ENCODE measurements at regions not wholly inside any gene's neighbourhood (a gene's known extent, or its start where the extent isn't known, plus 50 kb on each side); places are given as distances from the start of the nearest gene placed in this dataset.
"Not testable (repeated sequence)": the region's sequence is repeated elsewhere in the genome, so short reads cannot be mapped to it uniquely, and the experiment has no call there.

DNA sequence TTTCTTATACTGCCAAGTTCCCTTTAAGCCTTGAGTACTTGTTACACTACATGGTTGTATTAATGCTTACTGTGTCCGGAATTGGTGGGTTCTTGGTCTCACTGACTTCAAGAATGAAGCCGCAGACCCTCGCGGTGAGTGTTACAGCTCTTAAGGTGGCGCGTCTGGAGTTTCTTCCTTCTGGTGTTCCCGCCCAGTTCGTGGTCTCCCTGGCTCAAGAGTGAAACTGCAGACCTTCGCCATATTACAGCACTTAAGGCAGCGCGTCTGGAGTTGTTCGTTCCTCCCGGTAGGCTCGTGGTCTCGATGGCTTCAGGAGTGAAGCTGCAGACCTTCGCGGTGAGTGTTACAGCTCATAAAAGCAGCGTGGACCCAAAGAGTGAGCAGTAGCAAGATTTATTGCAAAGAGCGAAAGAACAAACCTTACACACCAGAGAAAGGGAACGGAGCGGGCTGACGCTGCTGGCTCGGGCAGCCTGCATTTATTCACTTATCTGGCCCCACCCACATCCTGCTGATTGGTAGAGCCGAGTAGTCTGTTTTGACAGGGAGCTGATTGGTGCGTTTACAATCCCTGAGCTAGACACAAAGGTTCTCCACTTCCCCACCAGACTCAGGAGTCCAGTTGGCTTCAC, 1171.3 kb upstream of the B3GALT2 start:
- not testable (repeated sequence) for DNase-seq

DNA sequence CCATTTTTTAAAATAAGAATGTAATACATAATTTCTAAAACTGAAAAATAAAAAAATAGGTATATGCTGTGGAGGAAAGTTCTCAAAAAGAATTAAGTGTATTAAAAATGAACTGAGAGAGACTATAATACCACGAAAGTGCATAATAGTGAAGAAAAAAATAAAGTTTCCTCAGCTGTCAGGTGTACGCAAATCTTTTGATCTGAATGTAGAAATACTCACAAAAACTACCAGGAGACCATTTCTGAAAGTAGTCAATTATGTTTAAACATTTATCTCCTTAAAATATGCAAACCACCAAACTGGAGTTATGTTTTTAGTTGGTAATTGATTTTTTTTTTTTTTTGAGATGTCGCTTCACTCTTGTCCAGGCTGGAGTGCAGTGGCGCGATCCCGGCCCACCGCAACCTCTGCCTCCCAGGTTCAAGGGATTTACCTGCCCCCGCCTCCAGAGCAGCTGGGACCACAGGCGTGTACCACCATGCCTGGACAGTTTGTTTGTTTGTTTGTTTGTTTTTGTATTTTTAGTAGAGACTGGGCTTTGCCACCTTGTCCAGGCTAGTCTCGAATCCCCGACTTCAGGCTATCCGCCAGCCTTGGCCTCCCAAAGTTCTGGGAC, 1169.2 kb upstream of the B3GALT2 start:
- no peak for DNase-seq

DNA sequence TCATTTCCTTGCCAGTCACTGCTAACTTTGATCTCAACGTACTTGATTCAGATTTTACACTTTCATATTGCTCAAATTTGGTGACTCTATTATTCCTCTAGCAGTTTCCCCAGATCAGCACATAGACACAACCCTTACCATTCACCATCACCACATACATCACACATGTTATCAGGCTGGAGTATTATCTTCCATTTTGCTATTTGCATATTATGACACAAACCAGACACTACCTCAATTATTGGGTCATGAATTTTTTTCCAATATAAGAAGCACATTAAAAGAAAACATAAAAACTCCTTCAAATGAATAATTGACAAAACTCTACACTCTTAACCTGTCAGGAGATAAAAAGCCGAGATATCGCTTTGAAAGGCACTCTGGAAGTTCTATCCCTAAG, 1166.7 kb upstream of the B3GALT2 start:
- no peak for DNase-seq

DNA sequence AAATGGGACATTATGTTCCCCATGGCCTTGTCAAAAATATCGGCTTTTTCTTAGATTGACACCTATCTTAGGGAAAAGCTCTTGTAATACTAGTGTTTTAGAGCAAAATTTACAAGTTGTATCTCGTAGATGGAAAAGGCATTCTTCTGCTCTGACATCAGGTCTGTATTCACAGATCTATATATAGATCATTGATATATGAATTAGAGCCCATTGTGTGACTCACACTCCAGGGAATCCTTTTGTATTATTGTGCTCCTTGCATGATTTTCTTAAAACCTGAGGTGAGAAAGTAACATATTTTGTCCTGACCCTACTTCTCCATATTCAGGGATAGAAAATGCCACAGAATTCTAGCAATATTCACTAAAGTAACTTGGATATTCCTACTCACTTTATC, 1160.8 kb upstream of the B3GALT2 start:
- DNase-seq: no peak

DNA sequence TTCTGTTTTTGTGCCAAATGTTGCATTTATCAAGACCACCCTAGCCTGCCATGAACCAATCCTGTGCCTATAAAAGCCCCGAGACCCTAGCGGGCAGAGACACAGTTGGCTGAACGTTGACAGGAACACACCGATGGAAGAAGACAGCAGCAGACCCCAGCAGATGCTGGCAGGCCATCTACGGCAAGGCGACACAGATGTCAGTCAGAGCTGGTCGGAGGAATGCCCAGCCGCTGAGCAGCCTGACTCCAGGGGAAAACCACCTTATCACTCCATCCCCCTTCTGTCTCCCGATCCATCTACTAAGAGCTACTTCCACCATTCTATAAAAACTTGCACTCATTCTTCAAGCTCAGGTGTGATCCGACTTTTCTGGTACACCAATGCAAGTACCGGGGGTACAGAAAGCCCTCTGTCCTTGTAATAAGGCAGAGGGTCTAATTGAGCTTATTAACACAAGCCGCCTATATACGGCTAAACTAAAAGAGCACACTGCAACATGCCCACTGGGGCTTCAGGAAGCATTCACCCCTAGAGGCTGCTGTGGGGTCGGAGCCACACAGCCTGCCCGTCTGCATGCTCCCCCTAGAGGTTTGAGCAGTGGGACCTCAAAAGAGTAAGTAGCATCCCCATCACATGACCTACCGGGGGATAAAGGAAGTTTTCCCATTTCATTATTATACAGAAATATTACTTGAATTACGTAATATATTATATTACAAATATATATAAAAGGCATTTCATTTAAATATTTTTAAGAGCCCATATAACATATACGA, 1156.3 kb upstream of the B3GALT2 start:
- DNase-seq: no peak

DNA sequence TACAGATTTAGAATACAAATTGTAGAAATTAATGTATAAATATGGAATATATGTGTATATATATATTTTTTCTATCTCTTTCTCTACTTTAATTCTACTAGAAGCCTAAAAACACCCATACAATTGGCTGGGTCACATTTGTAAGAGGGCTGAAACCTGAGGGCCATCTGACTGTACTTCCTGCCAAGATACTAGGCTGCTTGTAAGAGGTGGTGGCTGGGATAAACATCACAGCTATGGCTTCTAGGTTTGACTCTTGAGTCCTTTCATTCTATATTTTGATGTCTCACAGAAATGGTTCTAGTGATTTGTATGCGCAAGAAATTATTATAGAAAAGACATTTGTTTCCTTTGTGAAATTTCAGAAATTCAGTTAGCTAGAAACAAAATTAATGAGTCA, 1155.2 kb upstream of the B3GALT2 start:
- no peak for DNase-seq

DNA sequence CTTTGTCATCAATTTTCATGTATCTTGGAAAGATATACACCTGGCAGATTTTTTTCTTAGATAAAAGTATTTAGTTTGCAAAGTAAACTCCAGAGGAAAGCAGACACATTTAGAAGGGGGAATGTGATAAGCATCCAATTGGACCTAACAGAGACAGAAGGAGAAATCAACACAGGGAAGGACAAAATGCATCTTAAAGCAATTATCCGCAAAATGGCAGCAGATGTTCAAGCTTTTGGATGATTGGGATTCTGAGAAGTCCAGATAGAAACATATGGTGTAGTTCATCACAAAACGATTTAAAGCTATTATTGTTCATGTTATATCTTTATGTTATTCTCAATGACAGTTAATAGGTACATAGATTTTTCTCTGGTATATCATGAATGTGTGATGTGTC, 1153.1 kb upstream of the B3GALT2 start:
- no peak for DNase-seq

DNA sequence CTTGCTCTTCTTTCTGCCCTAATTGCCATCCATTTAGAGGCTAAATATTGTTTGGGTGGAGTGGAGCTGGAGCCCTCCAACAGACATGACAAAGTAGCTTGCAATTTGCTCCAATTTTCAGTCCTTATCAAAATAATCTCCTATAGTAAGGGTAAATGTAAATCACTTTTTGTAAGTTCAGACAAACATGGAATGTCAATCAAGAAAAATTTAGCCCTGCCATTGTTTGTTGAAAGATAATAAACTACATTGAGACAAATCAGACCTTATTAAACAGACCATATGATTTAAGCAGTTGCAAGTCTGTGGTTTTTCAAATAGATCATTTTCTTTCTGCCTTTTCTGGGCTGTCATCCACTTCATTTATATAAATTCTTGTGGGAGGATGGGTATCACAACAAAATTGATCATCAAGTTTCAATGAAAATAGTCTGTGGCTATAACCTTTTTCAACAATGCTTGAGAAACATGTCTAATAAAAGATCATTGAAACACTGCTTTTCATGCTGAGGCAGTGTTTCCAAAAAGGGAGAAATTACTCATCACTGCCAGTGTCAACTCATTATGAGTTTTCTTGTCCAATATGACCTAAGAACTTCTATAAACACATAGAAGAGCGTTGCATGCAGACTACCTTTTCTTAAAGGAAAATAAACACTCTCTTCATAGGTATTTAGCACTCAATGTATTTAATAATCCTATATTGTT, 1152.0 kb upstream of the B3GALT2 start:
- DNase-seq: peak; percentile 42

DNA sequence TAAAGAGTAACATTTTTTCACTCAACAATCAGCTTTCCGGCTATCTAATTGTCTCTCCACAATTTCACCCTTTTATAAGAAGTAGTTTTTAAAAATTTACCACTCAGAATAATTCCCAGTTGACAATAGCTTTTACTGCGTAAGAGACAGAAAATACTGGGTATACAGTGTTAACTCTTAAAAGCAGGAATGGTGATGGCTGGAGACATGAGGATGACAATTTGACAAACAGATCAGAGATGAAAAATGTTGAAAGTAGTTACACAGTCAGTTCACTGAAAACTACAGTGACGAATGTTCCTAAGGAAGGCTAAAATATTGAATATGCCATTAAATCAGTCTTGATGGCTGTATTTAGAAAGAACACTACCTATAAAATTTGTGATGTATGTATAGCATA, 1146.8 kb upstream of the B3GALT2 start:
- no peak for DNase-seq

DNA sequence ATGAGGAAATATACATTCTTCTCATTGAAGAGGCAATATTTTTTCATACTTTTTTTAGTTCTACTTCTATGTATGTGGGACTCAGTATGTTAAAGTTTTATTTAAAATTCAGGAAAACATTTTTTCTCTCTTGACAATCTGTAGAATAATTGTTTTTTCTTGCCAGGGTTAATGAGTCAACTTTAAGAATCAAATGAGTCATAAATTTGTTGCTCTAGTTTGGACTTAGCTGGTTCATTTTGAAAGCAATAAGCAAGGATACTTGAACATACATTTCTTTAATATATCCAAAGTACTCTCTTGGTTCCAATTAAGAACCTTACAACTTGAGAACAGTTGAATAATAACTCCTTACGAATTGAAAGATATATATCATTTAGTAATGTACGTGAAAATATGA, 1145.3 kb upstream of the B3GALT2 start:
- no peak for DNase-seq

DNA sequence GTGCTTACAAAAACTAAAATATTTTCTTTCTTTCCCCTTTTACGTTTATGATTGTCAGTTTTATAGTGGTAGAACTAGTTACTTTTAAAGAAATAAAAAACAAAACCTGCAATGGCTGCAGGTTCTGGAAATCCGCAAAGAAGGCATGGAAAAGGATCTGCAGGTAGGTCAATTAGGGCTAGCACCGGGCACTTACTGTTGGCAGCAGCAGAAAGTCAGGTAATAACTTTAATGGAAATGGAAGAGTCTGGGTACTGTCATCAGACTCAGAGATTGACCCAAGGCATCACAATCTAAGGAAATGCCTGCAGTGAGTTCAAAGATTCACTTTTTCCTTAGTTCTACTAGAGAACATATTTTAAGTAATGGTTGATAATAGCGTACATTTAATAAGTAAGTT, 1136.3 kb upstream of the B3GALT2 start:
- DNase-seq: no peak

DNA sequence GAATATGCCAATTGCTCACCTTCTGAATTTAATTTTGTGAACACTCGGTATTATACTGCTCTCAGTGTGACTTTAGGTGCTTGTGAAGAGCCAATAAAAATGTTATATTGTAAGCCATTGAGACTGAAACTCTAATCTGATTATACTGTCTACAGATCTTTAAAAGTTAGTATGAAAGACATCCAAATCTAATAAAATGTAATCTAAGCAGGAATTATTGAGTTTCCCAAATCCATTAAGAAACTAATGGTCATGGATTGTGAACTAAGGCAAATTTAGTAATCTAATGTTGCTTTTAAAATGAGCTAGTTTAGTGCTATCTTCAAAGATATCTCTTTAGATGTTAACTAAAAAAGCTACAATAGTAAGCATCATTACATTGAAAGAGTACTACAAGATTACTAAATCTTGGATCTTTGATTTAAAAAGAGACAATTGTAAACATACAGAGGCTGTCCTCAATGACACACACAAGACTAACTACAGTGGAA, 1132.4 kb upstream of the B3GALT2 start:
- DNase-seq: no peak

DNA sequence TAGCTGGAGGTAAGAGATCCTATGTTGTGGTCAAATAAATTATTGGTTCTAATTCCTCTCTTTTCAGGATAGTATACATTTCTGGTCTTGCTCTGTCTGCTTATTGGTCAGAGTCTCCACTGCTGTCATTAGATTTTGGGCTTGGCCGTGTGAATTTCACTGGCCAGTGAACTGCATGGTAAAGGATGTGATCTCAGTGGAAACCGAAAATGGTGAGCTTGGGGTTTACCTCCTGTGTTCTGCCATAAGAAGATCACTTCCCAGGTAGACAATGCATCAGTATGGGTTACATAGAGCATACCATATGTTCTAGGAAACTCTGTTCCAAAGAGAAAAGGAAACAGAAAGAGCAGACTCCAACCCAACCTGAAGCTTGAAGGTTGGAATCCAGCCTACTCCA, 1123.3 kb upstream of the B3GALT2 start:
- no peak for DNase-seq

DNA sequence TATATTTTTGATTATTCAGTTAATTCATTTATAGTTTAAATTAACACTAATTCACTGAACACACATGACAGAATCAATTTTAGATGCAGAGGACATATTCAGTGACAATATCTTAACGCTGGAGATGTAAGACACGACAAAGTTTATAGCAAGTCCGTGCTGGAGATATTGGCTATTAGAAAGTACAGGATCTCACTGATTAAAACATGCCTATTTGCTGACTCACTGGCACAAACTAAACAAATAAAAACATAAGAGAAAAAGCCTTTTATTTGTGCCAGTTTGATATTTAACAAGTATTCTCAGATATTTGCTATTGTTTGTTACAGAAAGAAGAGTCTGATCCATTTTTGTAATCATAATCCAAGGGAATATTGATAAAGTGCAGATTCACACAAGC, 1122.9 kb upstream of the B3GALT2 start:
- no peak for DNase-seq

DNA sequence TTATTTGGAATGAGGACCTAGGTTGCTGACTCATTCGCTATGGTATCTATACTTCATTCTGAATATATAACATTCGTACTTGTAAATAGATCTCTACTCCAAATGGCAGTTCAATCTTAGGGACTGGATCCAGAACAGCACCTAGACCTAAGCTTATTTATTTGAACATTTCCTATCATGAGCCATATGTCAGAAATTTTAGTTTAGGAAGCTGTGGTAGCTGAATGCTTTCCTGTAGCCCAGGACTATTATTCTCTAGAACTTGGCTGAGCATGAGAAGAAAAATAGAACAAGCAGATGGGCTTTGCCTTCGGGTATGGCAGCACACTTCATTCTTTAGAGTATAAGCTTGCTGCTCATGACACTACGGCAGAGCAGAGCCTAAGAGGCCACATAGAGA, 1114.4 kb upstream of the B3GALT2 start:
- DNase-seq: no peak

DNA sequence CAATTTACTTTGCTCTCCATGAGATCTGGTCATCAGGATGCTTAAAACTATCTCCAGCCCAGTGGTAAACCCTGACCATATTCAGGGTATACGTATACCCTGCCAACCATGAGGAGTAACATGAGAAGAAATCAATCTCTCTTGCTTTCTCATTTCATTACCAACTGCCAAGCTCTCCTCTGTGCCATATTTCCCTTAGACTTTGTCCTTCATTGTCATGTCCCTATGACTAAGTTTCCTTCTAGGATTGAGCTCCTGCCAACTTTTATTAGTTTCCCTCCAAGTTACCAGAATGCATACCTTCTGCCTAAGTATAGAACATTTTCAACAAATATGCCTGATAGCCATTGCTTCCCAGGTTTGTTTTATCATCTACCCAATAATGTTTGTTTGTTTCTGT, 1113.9 kb upstream of the B3GALT2 start:
- DNase-seq: no peak

DNA sequence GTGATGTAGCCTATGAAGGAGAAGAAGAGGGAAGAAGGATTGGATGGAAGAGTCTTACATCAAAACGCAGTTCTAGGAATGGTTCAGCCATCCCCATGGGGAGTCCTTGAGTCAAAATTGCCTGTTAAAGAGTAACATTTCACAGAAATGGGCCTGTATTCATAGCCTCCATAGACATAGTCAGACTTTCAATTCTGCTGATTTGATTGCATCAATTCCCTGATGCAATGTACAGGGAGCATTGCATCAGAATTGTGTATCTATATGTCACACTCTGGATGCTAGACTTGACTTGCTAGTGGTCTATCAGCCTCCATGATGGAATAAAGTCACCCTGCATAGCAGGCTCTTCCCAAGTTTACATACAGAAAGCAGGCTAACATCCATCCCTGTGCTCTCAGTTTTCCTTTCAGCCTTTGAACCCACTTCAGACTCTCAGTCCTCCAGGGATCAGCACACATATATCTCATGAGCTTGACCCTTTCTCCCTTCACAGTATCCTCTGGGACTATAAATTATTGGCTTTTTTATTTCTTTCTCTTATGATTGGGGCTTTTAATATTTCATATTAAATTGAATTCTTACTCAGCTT, 1111.7 kb upstream of the B3GALT2 start:
- DNase-seq: no peak

DNA sequence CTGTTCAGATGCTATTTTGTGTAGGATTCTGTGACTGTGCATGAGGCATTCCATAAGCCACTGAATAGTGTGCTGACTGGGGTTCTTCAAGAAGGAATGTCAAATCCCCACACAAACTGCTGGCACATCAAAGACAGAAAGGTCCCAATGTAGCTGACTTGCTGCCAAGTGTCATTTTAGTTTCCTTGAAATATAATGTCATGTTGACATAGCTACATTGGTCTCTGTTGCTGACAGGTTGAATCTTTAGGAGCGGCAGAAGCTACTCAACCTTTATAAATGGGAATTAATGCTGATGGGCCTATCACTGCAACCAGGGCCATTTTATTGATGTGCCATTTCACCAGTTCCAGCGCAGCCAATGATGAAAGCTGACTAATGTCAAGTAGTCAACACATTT, 1110.7 kb upstream of the B3GALT2 start:
- no peak for DNase-seq

DNA sequence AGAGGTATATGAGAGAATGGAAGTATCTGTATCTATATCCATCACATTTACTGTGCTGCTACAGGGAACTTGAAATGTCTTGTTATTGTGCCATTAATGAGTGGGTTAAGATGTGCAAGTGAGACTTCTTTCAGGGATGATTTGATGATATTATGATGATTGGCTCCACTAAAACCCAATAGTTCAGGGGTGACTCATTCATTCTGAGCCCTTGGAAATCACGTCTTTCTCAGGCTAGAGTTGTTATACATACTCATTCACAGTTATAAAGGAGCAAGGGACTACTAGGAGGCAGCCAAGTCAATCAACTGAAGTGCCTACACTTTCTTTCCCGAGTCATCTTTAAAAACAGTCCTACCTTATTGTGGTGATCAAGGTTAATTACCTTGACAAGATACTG, 1109.8 kb upstream of the B3GALT2 start:
- no peak for DNase-seq

DNA sequence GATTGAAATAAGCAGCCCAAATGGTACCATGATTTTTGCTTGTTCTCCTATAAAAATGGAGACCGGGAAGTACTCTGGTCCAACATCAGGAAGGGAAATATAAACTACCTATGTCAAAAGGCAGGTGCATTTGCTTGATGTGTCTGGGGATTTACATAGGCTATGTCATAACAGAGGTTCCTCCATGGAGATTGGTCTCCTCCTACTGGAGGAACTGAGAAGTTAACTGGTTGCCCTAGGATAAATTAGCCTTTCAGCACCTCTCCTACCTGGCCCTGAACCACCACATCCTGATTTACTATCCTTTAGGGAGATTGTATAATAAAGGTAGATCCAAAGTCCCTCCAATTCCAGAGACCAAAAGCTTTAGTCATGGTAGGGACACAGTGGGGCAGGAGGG, 1109.3 kb upstream of the B3GALT2 start:
- peak; percentile 48 for DNase-seq

DNA sequence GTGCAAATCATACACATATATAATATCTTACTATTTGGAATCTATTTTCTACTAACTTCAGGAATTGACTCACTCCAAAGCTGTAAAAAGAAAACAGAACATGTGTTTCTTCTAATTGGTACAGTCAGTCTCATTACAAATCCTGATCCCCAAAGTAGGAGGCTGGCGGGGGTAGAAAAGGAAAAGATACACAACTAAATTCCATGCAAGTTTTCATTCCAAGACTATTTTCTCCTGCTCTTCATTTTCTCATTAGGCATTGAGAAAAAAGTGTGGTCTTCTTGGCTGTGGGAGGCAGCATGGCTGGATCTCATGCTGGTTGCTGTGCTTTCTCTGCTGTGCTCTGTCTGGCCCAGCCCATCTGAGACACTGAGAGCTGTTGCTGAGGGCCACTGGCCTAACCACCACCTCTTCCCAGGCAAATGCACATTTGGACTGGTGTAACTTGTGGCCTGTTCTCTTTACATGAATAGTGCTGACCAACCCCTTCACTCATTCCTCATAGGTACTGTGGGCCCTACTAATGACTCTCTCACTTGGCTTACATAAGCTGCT, 1107.5 kb upstream of the B3GALT2 start:
- no peak for DNase-seq

DNA sequence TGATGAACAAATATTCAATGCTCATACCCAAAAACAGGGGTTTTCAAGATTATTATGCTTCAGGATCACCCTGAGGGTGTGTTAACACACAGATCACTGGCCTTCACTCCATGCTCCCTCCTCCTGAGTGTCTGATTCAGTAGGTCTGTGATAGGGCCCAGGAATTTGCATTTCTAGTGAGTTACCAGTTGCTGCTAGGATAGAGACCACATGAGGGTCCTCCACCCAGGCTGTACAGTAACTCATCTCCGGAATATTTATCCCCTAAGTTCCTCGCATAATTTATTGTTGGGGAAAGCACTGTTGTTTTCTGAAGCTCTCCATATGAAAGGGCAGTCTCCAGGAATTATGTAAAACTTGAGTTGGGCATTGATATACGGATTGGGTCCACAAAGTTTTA, 1106.6 kb upstream of the B3GALT2 start:
- no peak for DNase-seq

All from stimulated activated CD4-positive, alpha-beta T cell treated with anti-CD3 and anti-CD28 coated beads, Interleukin-4, amount 100 ng/mL, for 24 hours (primary cell).